Tibial nerve (tissue), 4 donors: ENCODE measurements at regions not wholly inside any gene's neighbourhood (a gene's known extent, or its start where the extent isn't known, plus 50 kb on each side); places are given as distances from the start of the nearest gene placed in this dataset.

Experiments used
- CTCF ChIP-seq, 5 experiments: fragments of 200-600 bp in 3 of 5; fragments of 450-650 bp in 2 of 5; sonication (generic) in 3 of 5; IDR thresholded peaks; one replicate each; pipeline ENCODE4 v1.5.1; 2016 to 2019; ENCODE audit warnings: antibody characterized with exemption in 5 of 5, mild to moderate bottlenecking in 3 of 5, moderate library complexity in 2 of 5
- EP300 ChIP-seq, 2 donors: sonication (generic); formaldehyde crosslinking; IDR thresholded peaks; one replicate each; pipeline ENCODE4 v1.6.1; 2017; ENCODE audit warnings: antibody characterized with exemption in 2 of 2, mild to moderate bottlenecking in 1 of 2
- POLR2A ChIP-seq, 2 donors: fragments of 450-650 bp; IDR thresholded peaks; one replicate each; pipeline ENCODE4 v1.6.1; 2017; ENCODE audit warnings: antibody characterized with exemption in 2 of 2, mild to moderate bottlenecking in 2 of 2, moderate library complexity in 2 of 2

- TF ChIP-seq CTCF (IDR thresholded peaks at IDR 0.05) (no peak), EP300 (IDR thresholded peaks at IDR 0.05) (no peak), POLR2A (IDR thresholded peaks at IDR 0.05) (no peak)
Observed at GRCh38 chr6:91281901-91282300, 695.0 kb upstream of the MAP3K7 start.
